H1 (cell line): ENCODE measurements at regions not wholly inside any gene's neighbourhood (a gene's known extent, or its start where the extent isn't known, plus 50 kb on each side); places are given as distances from the start of the nearest gene placed in this dataset.

Source experiments
- BCL11A ChIP-seq, 2 experiments: IDR thresholded peaks; one replicate each; pipeline ENCODE4 v1.6.1; 2011; ENCODE audit warnings: low read depth in 2 of 2, low read length in 2 of 2, mild to moderate bottlenecking in 2 of 2
- CBX8 ChIP-seq: fragments of 300-800, 300-1000 bp; sonication (generic); IDR thresholded peaks from 2 replicates; pipeline ENCODE4 v1.7.1; 2016; ENCODE audit warnings: low read depth, low read length, borderline replicate concordance
- CHD7 ChIP-seq: fragments of 300-600 bp; sonication (generic); IDR thresholded peaks from 2 replicates; pipeline ENCODE4 v1.7.1; 2012; ENCODE audit warnings: low read length, moderate library complexity, mild to moderate bottlenecking, inconsistent platforms; ENCODE audit not compliant: insufficient replicate concordance
- CREB1 ChIP-seq: IDR thresholded peaks from 2 replicates; pipeline ENCODE4 v1.6.1; 2012; ENCODE audit warnings: inconsistent platforms
- CTBP2 ChIP-seq: IDR thresholded peaks from 2 replicates; pipeline ENCODE4 v1.7.0; 2011; ENCODE audit warnings: borderline replicate concordance, mild to moderate bottlenecking, moderate library complexity, mixed read lengths, low read length; ENCODE audit not compliant: insufficient read depth, insufficient read length
- SIRT6 ChIP-seq: IDR thresholded peaks from one replicate; pipeline ENCODE4 v1.7.1; 2012; ENCODE audit warnings: low read length, inconsistent platforms
- SP1 ChIP-seq: IDR thresholded peaks from 2 replicates; pipeline ENCODE4 v1.6.1; 2011; ENCODE audit warnings: low read depth, low read length
- SP2 ChIP-seq: IDR thresholded peaks from 2 replicates; pipeline ENCODE4 v1.6.1; 2012; ENCODE audit warnings: mild to moderate bottlenecking, low read length, inconsistent platforms
- SP4 ChIP-seq: IDR thresholded peaks from 2 replicates; pipeline ENCODE4 v1.6.1; 2012; ENCODE audit warnings: low read length, inconsistent platforms
- TAF1 ChIP-seq: IDR thresholded peaks from 2 replicates; pipeline ENCODE4 v1.6.1; 2011; ENCODE audit warnings: mild to moderate bottlenecking, low read depth, low read length
- USF2 ChIP-seq: IDR thresholded peaks from 2 replicates; pipeline ENCODE4 v1.6.1; 2011; ENCODE audit warnings: low read length, improper control_type of control experiment
- YY1 ChIP-seq: IDR thresholded peaks from 2 replicates; pipeline ENCODE4 v1.6.1; 2011; ENCODE audit warnings: low read depth, mild to moderate bottlenecking, low read length

GRCh38 chrX:140343226-140343868 lies 161.5 kb downstream of the SOX3 start (continued):
- TF ChIP-seq CHD7 (no peak), SP4 (no peak), USF2 (no peak), CREB1 (no peak), CBX8 (no peak), YY1 (no peak), SP2 (no peak), SP1 (no peak), BCL11A (IDR thresholded peaks at IDR 0.05; ENCODE audit: low read depth in 2 of 2, low read length in 2 of 2) (no peak), CTBP2 (no peak), TAF1 (no peak), SIRT6 (no peak)
